ENCODE measurements at regions not wholly inside any gene's neighbourhood (a gene's known extent, or its start where the extent isn't known, plus 50 kb on each side); places are given as distances from the start of the nearest gene placed in this dataset.

DNA sequence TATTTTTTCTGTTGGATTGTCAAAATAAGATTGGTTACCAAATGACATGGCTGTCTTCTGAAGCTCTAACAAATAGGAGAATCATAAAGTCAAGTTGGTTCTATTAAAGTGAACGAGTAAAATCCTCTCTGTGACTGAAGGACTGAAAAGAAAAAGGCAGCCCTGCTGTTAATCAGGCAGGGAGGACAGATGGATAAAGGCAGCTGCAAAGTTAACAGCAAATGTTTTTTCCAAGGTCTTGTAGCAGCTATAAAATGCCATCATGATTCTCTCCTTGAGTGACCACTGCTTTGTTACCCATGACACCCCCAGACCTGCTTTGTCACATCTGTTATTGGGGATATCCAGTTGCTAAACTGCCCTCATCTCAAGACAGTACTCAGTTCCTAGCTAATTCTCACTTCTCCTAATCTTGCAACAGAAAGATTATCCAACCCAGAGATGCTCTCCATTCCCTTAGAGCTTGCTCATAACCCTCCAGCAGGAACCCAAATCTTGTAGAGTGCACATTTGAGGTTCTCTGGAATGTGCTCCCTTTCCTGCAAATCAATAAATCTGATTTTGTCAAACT lies 89.7 kb upstream of the PARP8 start:
- no peaks in the 10 kb centered on the region for H3K79me2 ChIP-seq (ENCODE audit: control insufficient read depth, insufficient read depth, low read length)
- no peak overlapping the region for H3K4me3 ChIP-seq (replicated peaks in 1 of 3; ENCODE audit: insufficient read depth in 1 of 3, low read depth in 1 of 3, low read length in 3 of 3)
- no peaks in the 10 kb centered on the region for H3K36me3 ChIP-seq (ENCODE audit: control insufficient read depth in 2 of 2, extremely low read depth in 1 of 2, insufficient read depth in 2 of 2, low read length in 2 of 2)
- no peaks in the 10 kb centered on the region for H3K4me1 ChIP-seq (ENCODE audit: control insufficient read depth, extremely low read depth, insufficient read depth, low read length)
- H3K27ac ChIP-seq (ENCODE audit: insufficient read depth, low read depth, low read length): no peak overlapping the region
- no peak overlapping the region for H2AFZ ChIP-seq (ENCODE audit: low read depth, low read length)
- POLR2A ChIA-PET: no interaction called here
- no TSS peak for BruUV-seq (replicated peaks)
- no peak overlapping the region for H3K9ac ChIP-seq (replicated peaks; ENCODE audit: extremely low read depth, insufficient read depth, low read length)
- no peak for FAIRE-seq
- TF ChIP-seq GATA2 (IDR thresholded peaks at IDR 0.05; ENCODE audit: insufficient read depth, insufficient read length, low read depth, low read length) (no peak), EZH2 (IDR thresholded peaks at IDR 0.05; ENCODE audit: borderline replicate concordance, low read depth, low read length, severe bottlenecking) (no peak), JUN (IDR thresholded peaks at IDR 0.05; ENCODE audit: borderline replicate concordance, insufficient read depth, insufficient read length, low read depth) (no peak), FOS (IDR thresholded peaks at IDR 0.05; ENCODE audit: borderline replicate concordance, insufficient read depth, low read length) (no peak), MYC (IDR thresholded peaks at IDR 0.05; ENCODE audit: low read depth, low read length) (no peak), POLR2A (IDR thresholded peaks at IDR 0.05; ENCODE audit: low read depth, low read length) (no peak)
- TF ChIP-seq, protein P1, sequence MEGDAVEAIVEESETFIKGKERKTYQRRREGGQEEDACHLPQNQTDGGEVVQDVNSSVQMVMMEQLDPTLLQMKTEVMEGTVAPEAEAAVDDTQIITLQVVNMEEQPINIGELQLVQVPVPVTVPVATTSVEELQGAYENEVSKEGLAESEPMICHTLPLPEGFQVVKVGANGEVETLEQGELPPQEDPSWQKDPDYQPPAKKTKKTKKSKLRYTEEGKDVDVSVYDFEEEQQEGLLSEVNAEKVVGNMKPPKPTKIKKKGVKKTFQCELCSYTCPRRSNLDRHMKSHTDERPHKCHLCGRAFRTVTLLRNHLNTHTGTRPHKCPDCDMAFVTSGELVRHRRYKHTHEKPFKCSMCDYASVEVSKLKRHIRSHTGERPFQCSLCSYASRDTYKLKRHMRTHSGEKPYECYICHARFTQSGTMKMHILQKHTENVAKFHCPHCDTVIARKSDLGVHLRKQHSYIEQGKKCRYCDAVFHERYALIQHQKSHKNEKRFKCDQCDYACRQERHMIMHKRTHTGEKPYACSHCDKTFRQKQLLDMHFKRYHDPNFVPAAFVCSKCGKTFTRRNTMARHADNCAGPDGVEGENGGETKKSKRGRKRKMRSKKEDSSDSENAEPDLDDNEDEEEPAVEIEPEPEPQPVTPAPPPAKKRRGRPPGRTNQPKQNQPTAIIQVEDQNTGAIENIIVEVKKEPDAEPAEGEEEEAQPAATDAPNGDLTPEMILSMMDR (IDR thresholded peaks at IDR 0.05; ENCODE audit: extremely low read depth in 1 of 2, insufficient read depth in 1 of 2, low read depth in 1 of 2, low read length in 2 of 2): no peak
- DNase-seq (ENCODE audit: low read depth, low spot score): no peak
- CTCF ChIA-PET: no interaction called here
- no peaks in the 10 kb centered on the region for H3K9me1 ChIP-seq (replicated peaks; ENCODE audit: control insufficient read depth, extremely low read depth, insufficient read depth, low read length)
- no peaks in the 10 kb centered on the region for H4K20me1 ChIP-seq (replicated peaks; ENCODE audit: control insufficient read depth, extremely low read depth, insufficient read depth, low read length)
- peaks cover 2% of the 10 kb centered on the region for H3K9me3 ChIP-seq (replicated peaks; ENCODE audit: control insufficient read depth, insufficient read depth, low read length)
- intact Hi-C loops (cut with micrococcal nuclease) (no loop called here), dilution Hi-C loops (cut with MboI; ENCODE audit: extremely low pct_ligation_motif_present, low sequenced_read_pairs) (no loop called here)
- H3K27me3 ChIP-seq (ENCODE audit: control insufficient read depth in 2 of 2, insufficient read depth in 2 of 2, low read length in 2 of 2): no peaks in the 10 kb centered on the region
- H3K4me2 ChIP-seq (ENCODE audit: insufficient read depth, low read length): no peak overlapping the region

Measured in endothelial cell of umbilical vein (primary cell).